COLO829 (cell line): ENCODE measurements at regions not wholly inside any gene's neighbourhood (a gene's known extent, or its start where the extent isn't known, plus 50 kb on each side); places are given as distances from the start of the nearest gene placed in this dataset.
"Not testable (repeated sequence)": the region's sequence is repeated elsewhere in the genome, so short reads cannot be mapped to it uniquely, and the experiment has no call there.

Experiments
- DNase-seq: peaks from one replicate; pipeline ENCODE4 v3.0.0; 2012; ENCODE audit warnings: low spot score

GRCh38 chr9:75541734-75542133 lies 348.7 kb upstream of the PCSK5 start:
- no peak for DNase-seq

DNA sequence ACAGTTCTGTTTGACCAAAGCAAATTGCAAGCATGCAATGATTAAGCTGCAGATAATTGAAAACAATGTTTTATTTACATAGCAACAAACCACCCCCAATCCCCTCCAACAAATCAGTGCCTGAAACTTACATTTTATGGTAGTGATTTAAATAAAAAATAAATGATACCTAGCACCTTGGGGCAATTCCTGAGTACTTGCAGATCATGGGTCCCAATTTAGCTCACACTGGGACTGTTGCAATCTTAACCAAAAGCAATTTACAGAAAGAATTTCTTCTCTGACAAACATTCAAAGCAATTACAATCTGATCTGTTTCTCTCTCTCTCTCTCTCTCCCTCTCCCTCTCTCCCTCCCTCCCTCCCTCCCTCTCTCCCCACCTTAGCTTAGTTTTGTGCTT lies 345.7 kb upstream of the PCSK5 start:
- no peak for DNase-seq

DNA sequence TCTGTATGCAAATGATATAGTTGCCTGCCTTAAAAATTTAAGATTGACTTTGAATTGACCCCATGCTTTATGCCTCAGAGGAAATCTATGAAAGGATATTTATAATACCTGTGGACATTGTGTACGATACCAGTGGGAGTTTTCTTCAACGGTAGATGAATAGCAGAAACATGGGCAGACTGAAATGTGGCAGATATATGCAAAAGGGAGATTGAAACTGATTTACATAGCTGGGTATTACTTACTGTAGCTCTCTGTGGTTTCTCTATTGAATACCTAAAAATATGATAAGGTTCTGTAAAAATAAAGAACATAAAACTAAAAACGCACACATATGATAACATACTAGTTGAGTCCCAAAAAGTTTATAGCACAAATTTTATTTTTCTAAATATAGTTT lies 345.2 kb upstream of the PCSK5 start:
- no peak for DNase-seq

GRCh38 chr9:75548871-75549270 lies 341.6 kb upstream of the PCSK5 start:
- DNase-seq: no peak

- DNase-seq: no peak
Observed at GRCh38 chr9:75551861-75552260, 338.6 kb upstream of the PCSK5 start.

DNA sequence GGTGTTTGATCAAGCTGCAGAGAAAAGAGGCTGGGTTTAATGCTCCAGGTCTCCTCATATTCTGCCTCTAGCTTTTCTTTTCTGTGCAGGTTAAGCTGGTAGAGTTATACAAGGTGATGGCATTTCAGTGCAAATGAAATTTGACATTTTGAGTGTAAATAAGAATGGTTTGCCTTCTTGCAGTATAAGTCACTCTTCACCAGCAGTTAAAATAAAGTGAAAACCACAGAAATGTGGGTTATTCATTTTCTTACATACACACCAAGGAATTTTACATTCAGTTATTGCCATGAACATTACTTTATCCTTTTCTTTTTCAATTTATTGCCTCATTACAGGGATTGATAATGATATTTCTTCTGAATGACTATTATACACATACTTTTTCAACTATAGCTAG lies 337.5 kb upstream of the PCSK5 start:
- no peak for DNase-seq

DNA sequence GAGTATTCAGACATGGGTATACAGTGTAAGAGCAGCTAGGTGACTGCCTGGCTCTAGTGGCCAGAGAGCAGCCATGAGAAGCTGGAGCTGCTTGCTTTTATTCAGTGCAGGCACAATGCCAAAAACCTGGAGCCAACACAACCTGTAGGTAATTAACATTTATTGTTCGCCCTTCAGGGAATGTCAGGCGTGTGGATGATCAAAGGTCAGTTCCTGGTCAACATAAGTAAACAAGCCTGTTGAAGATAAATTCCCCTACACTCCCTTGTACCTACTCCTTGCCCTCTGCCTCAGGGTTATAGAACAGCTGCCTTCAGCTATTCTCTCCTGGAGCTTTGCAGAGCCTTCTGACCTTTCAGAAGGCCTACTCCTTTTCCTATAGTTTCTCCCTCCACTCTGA lies 323.7 kb upstream of the PCSK5 start:
- DNase-seq: not testable (repeated sequence)

DNA sequence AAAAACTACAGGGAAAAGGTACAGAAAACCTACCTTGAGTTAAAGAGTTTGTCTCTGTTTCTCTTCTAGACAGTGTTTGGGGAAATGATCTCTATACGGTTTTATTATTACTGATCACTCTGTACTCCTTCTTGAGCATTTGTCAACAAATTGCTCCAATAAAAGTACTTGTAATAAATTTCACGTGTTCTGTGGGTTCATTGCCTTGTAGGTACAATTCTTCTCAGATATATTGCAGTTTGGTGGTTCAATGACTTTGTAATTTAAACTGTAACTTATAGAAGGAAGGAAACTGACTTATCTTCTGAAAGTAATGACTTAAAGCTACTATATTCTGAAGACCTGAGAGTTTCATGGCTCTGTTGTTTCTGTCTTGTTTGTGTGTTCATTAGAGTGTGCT lies 319.9 kb upstream of the PCSK5 start:
- DNase-seq: no peak

DNA sequence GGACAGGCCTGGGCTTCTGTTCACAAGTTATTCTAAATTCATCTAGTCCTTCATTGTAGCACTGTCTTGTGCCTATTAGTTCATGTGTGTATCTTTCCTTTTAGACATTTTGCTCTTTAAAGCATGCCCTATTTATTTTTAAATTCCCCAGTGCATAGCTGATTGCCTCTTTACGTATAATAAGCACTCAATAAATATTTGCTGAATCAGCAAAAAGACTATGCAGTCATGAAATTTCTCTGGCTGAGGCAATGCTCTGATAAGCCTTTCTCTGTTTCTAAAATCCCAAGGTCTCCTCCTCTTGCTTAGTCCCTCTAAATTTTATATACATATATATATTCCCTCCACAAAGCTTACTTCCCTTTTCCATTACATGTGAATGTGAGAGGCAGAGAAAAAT lies 315.9 kb upstream of the PCSK5 start:
- DNase-seq: no peak

GRCh38 chr9:75582870-75583269 lies 307.6 kb upstream of the PCSK5 start:
- DNase-seq: no peak

DNA sequence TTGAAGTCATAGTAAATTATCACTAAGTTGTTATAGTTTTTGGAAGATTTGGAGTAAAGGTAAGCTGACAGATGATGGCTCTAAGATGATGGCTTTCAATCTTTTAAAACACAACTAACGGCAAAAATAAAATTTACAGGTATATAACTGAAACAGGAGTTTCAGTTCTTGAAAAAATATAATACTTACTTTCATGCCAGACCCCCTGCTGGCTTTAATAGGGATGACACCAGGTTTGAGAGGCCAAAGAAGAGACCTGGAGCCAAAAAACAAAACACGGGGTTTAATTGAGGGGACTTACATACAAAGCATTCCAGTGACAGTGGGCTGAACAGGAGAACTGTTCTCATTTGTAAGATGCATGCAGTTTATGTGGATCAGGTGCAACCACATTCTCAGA lies 301.7 kb upstream of the PCSK5 start:
- DNase-seq: no peak

- DNase-seq: no peak
Observed at GRCh38 chr9:75589497-75589896, 301.0 kb upstream of the PCSK5 start.

- no peak for DNase-seq
Observed at GRCh38 chr9:75591972-75592371, 298.5 kb upstream of the PCSK5 start.

DNA sequence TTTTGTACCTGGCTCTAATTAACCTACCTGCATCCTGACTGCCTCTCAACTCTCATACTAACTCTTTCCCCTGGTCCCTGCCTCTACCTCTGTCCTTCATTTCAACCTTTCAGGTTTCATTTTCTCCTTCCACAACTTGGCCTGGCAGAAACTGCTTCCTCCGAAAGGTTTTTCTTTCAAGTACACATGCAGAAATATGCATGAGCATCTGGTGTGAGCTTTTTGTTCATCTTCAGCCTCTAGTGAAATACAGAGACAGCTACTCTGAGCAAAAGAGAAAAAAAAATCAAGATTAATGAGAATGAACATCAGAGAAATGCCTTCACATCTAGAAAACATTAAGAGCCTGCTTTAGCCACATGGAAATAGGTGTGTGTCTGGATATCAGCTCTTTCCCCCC lies 297.9 kb upstream of the PCSK5 start:
- DNase-seq: no peak

DNA sequence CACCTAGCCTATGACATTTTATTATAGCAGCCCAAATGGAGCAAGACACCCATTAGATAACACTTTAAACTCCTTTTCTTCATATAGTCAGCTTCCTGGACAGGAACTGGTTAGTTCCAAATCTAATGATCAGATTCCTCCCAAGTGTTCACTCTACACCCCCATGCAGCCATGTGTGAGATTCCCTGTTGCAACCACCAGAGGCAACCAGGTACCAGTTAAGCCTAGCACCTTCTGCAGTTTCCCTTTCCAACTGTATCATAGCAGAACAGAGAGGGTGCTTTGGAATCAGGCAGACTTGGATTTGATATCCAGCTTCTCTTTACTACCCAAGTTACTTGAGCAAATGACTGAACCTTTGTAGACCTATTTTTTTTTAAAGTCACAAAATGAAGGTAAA lies 296.6 kb upstream of the PCSK5 start:
- DNase-seq: no peak

DNA sequence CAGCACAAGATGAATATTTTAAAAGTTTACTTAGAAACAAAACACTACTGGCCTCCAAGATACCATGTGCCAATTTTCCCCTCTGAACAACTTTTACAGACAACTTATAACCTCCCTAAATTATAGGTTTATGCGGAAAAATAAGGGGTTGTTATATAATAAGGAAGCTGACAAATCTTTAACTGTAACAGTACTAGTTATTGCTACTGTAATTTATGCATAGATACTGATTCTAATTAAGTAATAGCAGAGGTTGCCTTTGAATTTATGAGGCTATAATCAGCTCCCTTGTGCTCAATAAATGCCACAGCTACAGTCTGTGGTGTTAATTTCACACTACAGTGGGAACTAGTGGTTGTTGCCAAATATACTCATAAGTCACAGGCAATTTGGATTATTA lies 291.3 kb upstream of the PCSK5 start:
- no peak for DNase-seq

GRCh38 chr9:75601280-75601679 lies 289.2 kb upstream of the PCSK5 start:
- no peak for DNase-seq

DNA sequence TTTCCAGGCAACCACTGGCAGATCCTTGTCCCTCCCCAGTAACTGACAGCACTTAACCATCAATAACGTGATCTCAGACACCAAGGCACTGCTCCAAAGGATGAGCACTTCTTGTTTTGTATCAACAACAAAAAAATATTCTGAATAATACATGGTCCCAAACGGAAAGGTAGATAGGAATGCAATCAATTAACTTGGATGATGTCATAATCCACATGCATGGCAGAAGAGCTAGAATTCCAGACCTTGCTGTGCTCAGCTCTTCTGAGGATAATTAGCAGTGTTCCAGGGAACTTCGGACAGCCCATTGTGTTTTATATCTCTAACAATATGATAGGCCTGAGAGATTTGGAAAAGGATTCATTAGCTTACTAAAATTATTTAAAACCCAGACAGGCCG lies 288.4 kb upstream of the PCSK5 start:
- DNase-seq: no peak

- no peak for DNase-seq
Observed at GRCh38 chr9:75604661-75605060, 285.8 kb upstream of the PCSK5 start.

DNA sequence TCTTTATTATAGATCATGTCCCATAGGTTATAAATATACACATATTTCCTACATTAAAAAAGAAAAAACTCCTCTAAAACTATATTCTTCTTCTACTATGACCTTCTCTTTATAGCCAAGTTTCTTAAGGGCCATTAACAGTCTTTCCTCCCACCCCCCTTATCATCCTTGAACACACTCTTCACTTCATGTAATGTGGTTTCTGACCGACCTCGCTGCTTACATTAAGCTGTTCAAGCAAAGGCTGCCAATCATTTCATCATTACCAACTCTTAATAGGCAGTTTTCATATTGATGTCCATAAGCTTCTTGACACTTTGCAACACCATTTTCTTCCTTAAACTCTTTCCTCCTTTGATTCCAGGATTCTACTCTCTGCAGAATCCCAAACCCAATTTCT lies 283.0 kb upstream of the PCSK5 start:
- DNase-seq: no peak

GRCh38 chr9:75609401-75609800 lies 281.1 kb upstream of the PCSK5 start:
- no peak for DNase-seq

DNA sequence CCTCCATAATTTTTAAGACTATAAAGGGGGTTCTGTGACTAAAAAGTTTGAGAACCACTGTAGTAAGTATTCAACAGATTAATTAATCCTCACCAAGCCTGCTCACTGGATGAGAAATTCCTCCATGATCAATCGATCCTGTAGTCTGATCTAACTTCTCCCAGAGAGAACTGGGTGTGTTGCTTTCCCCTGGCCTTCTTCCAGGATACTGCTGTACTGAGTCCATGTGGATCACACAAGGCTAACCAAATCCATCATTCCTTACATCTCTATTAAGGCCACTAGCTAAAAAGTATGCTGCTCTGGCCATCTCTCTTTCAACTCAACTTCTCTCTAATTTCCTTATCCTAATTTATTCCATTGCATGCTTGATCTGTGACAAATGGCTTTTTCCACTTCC lies 280.2 kb upstream of the PCSK5 start:
- DNase-seq: no peak

- no peak for DNase-seq
Observed at GRCh38 chr9:75612205-75612604, 278.3 kb upstream of the PCSK5 start.

- no peak for DNase-seq
Observed at GRCh38 chr9:75612754-75613153, 277.7 kb upstream of the PCSK5 start.

- DNase-seq: no peak
Observed at GRCh38 chr9:75615284-75615683, 275.2 kb upstream of the PCSK5 start.
